MM.1S (cell line): ENCODE measurements at regions not wholly inside any gene's neighbourhood (a gene's known extent, or its start where the extent isn't known, plus 50 kb on each side); places are given as distances from the start of the nearest gene placed in this dataset.
A peak's percentile ranks its signal among the peaks of the same experiment; 100 is the strongest.

Experiments
- DNase-seq: peaks from one replicate; pipeline ENCODE4 v3.0.0-alpha.2; 2015
- H2AFZ ChIP-seq: fragments of 300-600 bp; sonication (generic); 2 replicates; pipeline ENCODE4 v1.6.0; 2016; ENCODE audit warnings: antibody characterized with exemption, low read length
- H3F3A ChIP-seq: fragments of 300-600 bp; sonication (generic); 2 replicates; pipeline ENCODE4 v1.6.1; 2016; ENCODE audit warnings: mild to moderate bottlenecking, antibody characterized with exemption, low read length, moderate library complexity, mixed read lengths; ENCODE audit not compliant: insufficient read depth
- H3K27ac ChIP-seq: fragments of 300-600 bp; sonication (generic); 2 replicates; pipeline ENCODE4 v1.5.1; 2016; ENCODE audit warnings: mild to moderate bottlenecking, low read length
- H3K27me3 ChIP-seq: fragments of 300-600 bp; sonication (generic); replicated peaks from 2 replicates; pipeline ENCODE4 v1.6.0; 2016; ENCODE audit warnings: low read length; ENCODE audit not compliant: insufficient read depth
- H3K36me3 ChIP-seq: fragments of 300-600 bp; sonication (generic); replicated peaks from 2 replicates; pipeline ENCODE4 v1.6.1; 2016; ENCODE audit warnings: mild to moderate bottlenecking, low read length, mixed read lengths; ENCODE audit not compliant: insufficient read depth
- H3K4me1 ChIP-seq: fragments of 300-600 bp; sonication (generic); 2 replicates; pipeline ENCODE4 v1.6.1; 2016; ENCODE audit warnings: low read length, mixed read lengths
- H3K4me2 ChIP-seq: fragments of 300-600 bp; sonication (generic); 2 replicates; pipeline ENCODE4 v1.6.0; 2016; ENCODE audit warnings: low read depth, low read length
- H3K4me3 ChIP-seq: fragments of 300-600 bp; sonication (generic); 2 replicates; pipeline ENCODE4 v1.5.1; 2016; ENCODE audit warnings: low read length, mixed read lengths
- H3K79me2 ChIP-seq: fragments of 300-600 bp; sonication (generic); 2 replicates; pipeline ENCODE4 v1.6.1; 2016; ENCODE audit warnings: mixed run types, low read length, mixed read lengths
- H3K9ac ChIP-seq: fragments of 300-600 bp; sonication (generic); 2 replicates; pipeline ENCODE4 v1.6.1; 2016; ENCODE audit warnings: low read length, mixed read lengths
- H3K9me2 ChIP-seq: fragments of 300-600 bp; sonication (generic); replicated peaks from 2 replicates; pipeline ENCODE4 v1.6.1; 2016; ENCODE audit warnings: mild to moderate bottlenecking, low read length, mixed read lengths; ENCODE audit not compliant: insufficient read depth
- H3K9me3 ChIP-seq: fragments of 300-600 bp; sonication (generic); replicated peaks from 2 replicates; pipeline ENCODE4 v1.6.1; 2016; ENCODE audit warnings: mild to moderate bottlenecking, low read length, mixed read lengths; ENCODE audit not compliant: insufficient read depth
- H4K20me1 ChIP-seq: fragments of 300-600 bp; sonication (generic); 2 replicates; pipeline ENCODE4 v1.6.1; 2016; ENCODE audit warnings: mild to moderate bottlenecking, low read length, moderate library complexity, mixed read lengths; ENCODE audit not compliant: insufficient read depth
- CTCF ChIP-seq: fragments of 300-600 bp; sonication (generic); IDR thresholded peaks from 2 replicates; pipeline ENCODE4 v1.5.1; 2016; ENCODE audit warnings: antibody characterized with exemption, low read length, mixed read lengths
- EZH2 ChIP-seq: fragments of 300-600 bp; sonication (generic); optimal IDR thresholded peaks from 2 replicates; pipeline ENCODE3; 2017; ENCODE audit warnings: low read depth, mild to moderate bottlenecking, antibody characterized with exemption, low read length, mixed read lengths
- EZH2phosphoT487 ChIP-seq: fragments of 300-600 bp; sonication (generic); IDR thresholded peaks from 2 replicates; pipeline ENCODE4 v1.6.1; 2018; ENCODE audit warnings: antibody characterized with exemption, low read length

GRCh38 chr18:59990121-59990823 is 90.5 kb downstream of the PMAIP1 start:
- DNase-seq, result no peak
- Histone ChIP-seq H3K4me3 (no peak overlapping the region), H3K27me3 (no peaks in the 10 kb centered on the region), H3K4me2 (no peak overlapping the region), H3K27ac (no peak overlapping the region), H3K9ac (no peak overlapping the region), H3K4me1 (no peaks in the 10 kb centered on the region), H3K79me2 (no peaks in the 10 kb centered on the region), H3K9me3 (no peaks in the 10 kb centered on the region), H4K20me1 (no peaks in the 10 kb centered on the region), H3F3A (no peaks in the 10 kb centered on the region), H2AFZ (no peak overlapping the region), H3K9me2 (no peaks in the 10 kb centered on the region), H3K36me3 (no peaks in the 10 kb centered on the region)
- no peak for TF ChIP-seq CTCF
- no peak for TF ChIP-seq EZH2phosphoT487

- no peak overlapping the region for H3K27ac ChIP-seq
- no peak overlapping the region for H2AFZ ChIP-seq
- H3K36me3 ChIP-seq, result no peaks in the 10 kb centered on the region
- no peaks in the 10 kb centered on the region for H3K9me3 ChIP-seq
- H3K79me2 ChIP-seq, result no peaks in the 10 kb centered on the region
- DNase-seq, result peak; percentile 43
- H3K9ac ChIP-seq, result no peak overlapping the region
- H3K27me3 ChIP-seq, result no peaks in the 10 kb centered on the region
- no peaks in the 10 kb centered on the region for H3F3A ChIP-seq
- H3K4me1 ChIP-seq, result no peaks in the 10 kb centered on the region
- no peak overlapping the region for H3K4me2 ChIP-seq
- TF ChIP-seq EZH2phosphoT487, result no peak
- TF ChIP-seq CTCF, result peak; percentile 92
- H4K20me1 ChIP-seq, result no peaks in the 10 kb centered on the region
- H3K4me3 ChIP-seq, result no peak overlapping the region
- no peaks in the 10 kb centered on the region for H3K9me2 ChIP-seq
Observed at GRCh38 chr18:59988098-59988706, 88.4 kb downstream of the PMAIP1 start.

- Histone ChIP-seq H2AFZ (no peak overlapping the region), H4K20me1 (no peaks in the 10 kb centered on the region), H3K9me3 (no peaks in the 10 kb centered on the region), H3K79me2 (no peaks in the 10 kb centered on the region), H3K9ac (no peak overlapping the region), H3K27me3 (no peaks in the 10 kb centered on the region), H3F3A (no peaks in the 10 kb centered on the region), H3K4me3 (no peak overlapping the region), H3K36me3 (no peaks in the 10 kb centered on the region), H3K27ac (no peak overlapping the region), H3K9me2 (no peaks in the 10 kb centered on the region), H3K4me2 (no peak overlapping the region), H3K4me1 (no peaks in the 10 kb centered on the region)
- TF ChIP-seq EZH2 (no peak), EZH2phosphoT487 (no peak), CTCF (no peak)
- no peak for DNase-seq
Observed at GRCh38 chr18:59987102-59987501, 87.3 kb downstream of the PMAIP1 start.
